ENCODE measurements at regions not wholly inside any gene's neighbourhood (a gene's known extent, or its start where the extent isn't known, plus 50 kb on each side); places are given as distances from the start of the nearest gene placed in this dataset.

- no peak for DNase-seq (ENCODE audit: low read depth)
- H3K4me3 ChIP-seq (replicated peaks; ENCODE audit: low read depth, low read length) = no peak overlapping the region
- TF ChIP-seq CTCF (IDR thresholded peaks at IDR 0.05; ENCODE audit: low read length, missing control alignments) = no peak
These were observed 351.4 kb downstream of the NPHP4 start for GRCh38 chr1:5640845-5641244.

GRCh38 chr1:5639106-5639722 lies 353.0 kb downstream of the NPHP4 start:
- DNase-seq (ENCODE audit: low read depth) = no peak
- H3K4me3 ChIP-seq (replicated peaks; ENCODE audit: low read depth, low read length) = no peak overlapping the region
- TF ChIP-seq CTCF (IDR thresholded peaks at IDR 0.05; ENCODE audit: low read length, missing control alignments) = no peak

GRCh38 chr1:5638582-5638981 lies 353.6 kb downstream of the NPHP4 start:
- no peak overlapping the region for H3K4me3 ChIP-seq (replicated peaks; ENCODE audit: low read depth, low read length)
- no peak for TF ChIP-seq CTCF (IDR thresholded peaks at IDR 0.05; ENCODE audit: low read length, missing control alignments)
- no peak for DNase-seq (ENCODE audit: low read depth)

- no peak for DNase-seq (ENCODE audit: low read depth)
- H3K4me3 ChIP-seq (replicated peaks; ENCODE audit: low read depth, low read length) = no peak overlapping the region
- no peak for TF ChIP-seq CTCF (IDR thresholded peaks at IDR 0.05; ENCODE audit: low read length, missing control alignments)
These were observed 355.1 kb downstream of the NPHP4 start for GRCh38 chr1:5637171-5637570.

GRCh38 chr1:5634893-5635292 lies 357.3 kb downstream of the NPHP4 start:
- H3K4me3 ChIP-seq (replicated peaks; ENCODE audit: low read depth, low read length) = no peak overlapping the region
- no peak for DNase-seq (ENCODE audit: low read depth)
- no peak for TF ChIP-seq CTCF (IDR thresholded peaks at IDR 0.05; ENCODE audit: low read length, missing control alignments)

GRCh38 chr1:5632814-5633213 lies 359.4 kb downstream of the NPHP4 start:
- DNase-seq (ENCODE audit: low read depth) = no peak
- no peak for TF ChIP-seq CTCF (IDR thresholded peaks at IDR 0.05; ENCODE audit: low read length, missing control alignments)
- H3K4me3 ChIP-seq (replicated peaks; ENCODE audit: low read depth, low read length) = no peak overlapping the region

- no peak for DNase-seq (ENCODE audit: low read depth)
These were observed 360.0 kb downstream of the NPHP4 start for GRCh38 chr1:5632224-5632623.

More at GRCh38 chr1:5632224-5632623, 360.0 kb downstream of the NPHP4 start:
- no peak overlapping the region for H3K4me3 ChIP-seq (replicated peaks; ENCODE audit: low read depth, low read length)
- TF ChIP-seq CTCF (IDR thresholded peaks at IDR 0.05; ENCODE audit: low read length, missing control alignments) = no peak

All from fibroblast of pulmonary artery (primary cell).